Nucleus accumbens (tissue), 56 donors: ENCODE measurements at regions not wholly inside any gene's neighbourhood (a gene's known extent, or its start where the extent isn't known, plus 50 kb on each side); places are given as distances from the start of the nearest gene placed in this dataset.
"Not testable (repeated sequence)": the region's sequence is repeated elsewhere in the genome, so short reads cannot be mapped to it uniquely, and the experiment has no call there.

Experiments
- DNase-seq, 56 donors: peaks; one replicate each; lab custom pipeline; 2025; lab: John Stamatoyannopoulos, UW

DNA sequence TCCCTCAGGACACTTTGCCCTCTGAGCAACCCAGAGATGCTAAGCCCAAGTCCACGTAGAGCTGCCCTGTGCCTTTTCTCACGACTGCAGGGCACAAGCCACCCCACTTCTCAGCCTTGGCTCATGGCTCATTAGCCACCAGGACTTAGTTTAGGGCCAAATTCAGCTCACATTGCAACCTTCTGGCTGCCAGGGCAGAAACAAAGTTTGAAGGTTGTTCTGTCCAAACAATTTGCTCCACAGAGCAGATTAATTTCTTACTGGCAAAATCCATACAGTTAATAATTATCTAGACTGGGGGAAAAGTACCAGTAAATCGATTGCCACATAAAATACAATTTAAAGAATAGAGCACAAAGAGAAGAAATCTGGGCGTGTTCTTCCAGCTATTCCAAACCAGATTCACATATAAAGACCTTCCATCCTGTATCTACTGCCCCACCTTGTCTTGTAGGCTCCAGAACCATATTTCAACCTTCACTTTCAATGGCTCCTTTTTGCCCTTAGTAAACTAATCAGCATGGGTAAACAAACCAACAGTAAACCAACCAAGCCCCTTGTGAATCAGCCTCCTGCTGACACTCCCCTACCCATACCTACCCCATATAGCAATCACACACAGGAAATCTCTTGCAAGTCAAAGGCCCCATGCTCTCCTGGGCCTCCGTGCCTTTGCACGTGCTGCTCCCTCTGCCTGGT is 101.9 kb downstream of the QRSL1 start:
- no peak for DNase-seq

DNA sequence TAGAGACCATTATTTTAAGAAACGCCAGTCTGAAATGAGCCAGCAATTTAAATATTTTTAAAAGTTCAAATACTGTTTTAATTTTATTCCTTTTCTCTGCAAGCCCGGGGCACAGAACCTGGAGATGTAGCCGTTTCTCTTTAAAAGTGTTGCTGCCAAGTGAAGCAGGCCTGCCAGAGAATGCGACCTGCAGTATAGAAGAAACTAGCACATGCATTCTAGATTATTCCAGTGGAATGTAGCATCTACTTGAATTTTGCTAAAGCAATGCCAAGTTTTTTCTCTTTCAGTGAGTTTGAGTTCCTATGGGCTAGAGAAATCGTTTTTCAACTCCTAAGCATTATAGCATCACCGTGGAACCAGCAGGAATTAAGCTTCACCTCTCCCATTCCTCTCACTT is 101.3 kb downstream of the QRSL1 start:
- DNase-seq, result no peak

DNA sequence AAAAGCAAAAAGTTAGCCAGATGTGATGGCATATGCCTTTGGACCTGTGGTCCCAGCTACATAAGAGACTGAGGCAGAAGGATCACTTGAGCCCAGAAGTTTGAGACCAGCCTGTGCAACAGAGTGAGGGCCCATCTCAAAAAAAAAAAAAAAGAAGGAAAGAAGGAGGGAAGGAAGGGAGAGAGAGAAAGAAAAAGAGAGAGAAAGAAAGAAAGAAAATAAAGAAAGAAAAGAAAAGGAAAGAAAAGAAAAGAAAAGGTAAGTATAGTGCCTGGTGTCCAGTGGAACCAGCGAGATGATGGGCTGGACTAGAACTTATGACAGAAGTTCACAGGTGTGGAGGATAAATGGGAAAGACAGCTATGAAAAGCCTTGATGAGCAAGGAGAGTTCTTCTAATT is 100.9 kb downstream of the QRSL1 start:
- DNase-seq, result no peak

DNA sequence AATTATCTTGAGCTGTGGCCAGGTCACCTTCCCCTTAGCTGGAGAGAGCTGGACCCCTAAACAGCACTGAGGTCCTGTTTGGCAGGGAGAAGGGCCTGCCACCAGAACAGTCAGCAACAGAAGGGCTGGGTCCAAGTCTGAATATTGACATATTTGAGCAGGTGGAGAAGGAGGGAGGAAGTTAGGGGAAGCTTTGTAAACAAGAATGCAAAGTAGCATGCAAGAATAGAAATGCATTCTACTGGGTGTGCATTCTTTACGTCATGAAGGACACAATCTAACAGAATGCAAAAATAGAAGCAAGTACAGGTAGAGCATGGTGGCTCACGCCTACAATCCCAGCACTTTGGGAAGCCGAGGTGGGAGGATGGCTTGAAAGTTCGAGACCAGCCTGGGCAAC is 100.5 kb downstream of the QRSL1 start:
- no peak for DNase-seq

DNA sequence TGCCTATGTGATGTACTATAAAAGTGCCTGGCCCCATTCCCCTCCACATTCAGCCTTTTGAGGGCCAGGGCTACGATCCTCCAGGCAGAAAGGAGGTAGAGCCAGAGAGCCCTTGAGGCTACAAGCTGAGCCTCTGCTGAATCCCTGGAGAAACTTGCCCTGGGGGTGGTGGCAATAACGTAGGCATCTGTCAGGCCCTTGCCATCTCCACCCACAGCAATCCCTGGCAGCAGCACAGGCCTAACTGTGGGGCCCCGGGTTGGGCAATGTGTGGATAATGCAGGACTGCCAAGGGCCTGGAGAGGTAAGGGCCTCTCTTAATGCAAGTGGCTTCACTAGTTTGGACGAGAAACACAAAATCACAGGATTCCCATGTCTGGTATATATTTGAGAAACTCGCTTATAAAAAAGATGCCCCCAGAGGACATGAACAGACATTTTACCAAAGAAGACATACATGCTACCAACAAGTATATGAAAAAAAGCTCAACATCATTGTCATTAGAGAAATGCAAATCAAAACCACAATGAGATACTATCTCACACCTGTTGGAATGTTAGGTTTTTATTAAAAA is 99.0 kb downstream of the QRSL1 start:
- DNase-seq, result no peak

DNA sequence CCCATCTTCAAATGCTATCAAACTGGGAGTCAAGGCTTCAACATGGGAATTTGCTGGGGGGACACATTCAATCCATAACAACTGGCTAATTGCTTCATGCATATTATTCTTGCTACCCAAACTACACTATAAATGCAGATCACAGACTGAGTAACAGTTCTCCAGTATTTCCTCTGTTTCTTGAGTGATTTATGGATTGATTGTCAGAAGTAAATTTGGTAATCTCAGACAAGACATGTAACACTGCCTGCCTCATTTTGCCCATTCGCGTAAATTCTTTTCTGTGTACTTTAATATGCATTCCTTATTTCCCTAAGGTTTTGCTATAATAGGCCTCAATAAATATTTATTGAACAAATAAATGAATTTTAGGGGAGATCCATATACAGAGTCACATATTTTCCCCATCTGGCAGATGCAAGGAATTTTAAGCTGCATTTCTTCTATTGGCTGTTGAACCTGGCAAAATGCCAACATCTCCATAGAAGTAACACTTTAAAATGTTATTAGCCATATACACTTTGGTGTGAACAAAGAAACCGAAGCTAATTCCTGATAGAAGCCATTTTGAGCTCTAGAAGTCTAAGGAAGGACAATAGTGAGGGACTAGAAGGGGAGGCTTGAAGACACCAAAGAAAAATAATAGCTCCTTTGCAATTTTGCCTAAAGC is 98.2 kb downstream of the QRSL1 start:
- DNase-seq, result no peak

DNA sequence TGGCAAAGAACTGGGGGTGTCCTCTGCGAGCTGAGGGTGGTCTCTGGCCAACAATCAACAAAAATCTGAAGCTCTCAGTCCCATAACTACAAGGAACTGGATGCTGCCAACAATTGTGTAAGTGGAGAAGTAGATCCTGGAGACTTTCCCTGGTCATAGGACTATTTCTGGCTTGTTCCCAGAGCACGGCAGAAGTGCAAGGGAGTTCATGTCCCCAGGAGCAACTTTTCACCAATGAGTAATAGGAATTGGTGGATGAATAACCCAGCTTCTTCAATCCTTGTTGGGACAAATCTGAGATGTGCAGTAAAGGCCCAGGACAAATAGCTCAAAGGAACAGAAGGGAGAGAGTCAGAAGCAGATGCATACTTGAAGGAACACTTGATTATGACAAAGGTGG is 95.5 kb downstream of the QRSL1 start:
- DNase-seq, result no peak

DNA sequence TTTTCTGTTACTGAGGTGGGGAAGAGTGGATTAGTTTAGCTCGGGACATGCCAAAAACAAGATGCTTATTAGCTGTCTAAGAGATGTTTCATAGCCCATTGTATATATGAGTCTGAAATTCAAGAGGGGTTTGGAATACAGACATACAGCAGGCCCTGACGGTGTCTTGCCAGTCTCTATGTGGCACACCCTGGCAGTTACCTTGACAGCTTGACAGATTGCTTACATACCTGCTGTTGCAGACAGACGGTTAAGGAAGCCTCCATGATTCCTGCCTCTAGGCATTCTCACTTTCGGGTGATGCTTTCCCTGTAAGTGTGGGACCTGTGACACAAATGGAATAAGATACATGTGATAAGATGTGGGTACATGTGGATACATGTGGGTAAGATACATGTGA is 95.0 kb downstream of the QRSL1 start:
- DNase-seq, result no peak

DNA sequence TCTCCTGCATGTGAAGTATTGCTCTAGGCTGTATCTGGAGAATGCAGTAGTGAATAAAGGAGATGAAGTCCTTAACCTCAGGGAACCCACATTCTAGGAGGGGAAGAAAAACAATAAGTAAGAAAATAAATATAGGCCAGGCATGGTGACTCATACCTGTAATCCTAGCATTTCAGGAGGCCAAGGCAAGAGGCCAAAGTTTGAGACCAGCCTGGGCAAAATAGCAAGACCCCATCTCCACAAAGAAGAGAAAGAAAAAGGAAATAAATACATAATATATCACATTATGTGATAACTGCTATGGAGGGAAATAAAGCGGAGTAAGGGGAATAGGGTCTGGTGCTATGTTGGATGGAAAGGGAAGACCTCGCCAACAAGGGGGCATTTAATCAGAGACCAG is 94.0 kb downstream of the QRSL1 start:
- DNase-seq, result not testable (repeated sequence)

DNA sequence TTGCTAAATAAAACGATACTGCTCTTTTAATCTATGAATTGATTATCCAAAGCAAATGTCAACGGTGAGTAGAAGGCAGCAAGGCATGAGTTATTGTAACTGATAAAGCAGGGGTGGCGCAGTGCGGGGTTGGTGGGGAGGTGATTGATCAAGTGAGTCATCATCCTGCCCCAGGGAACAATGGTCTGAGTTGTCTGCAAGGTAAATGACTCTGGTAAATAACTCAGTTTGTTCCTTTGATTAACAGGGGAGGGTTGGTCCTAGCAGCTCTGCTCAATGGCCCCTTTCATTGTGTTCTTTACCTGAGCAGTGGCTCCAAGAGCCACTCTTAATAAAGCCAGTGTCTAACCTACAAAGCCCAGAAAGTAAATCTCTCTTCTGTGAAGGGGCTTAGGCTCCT is 91.8 kb downstream of the QRSL1 start:
- DNase-seq, result not testable (repeated sequence)
